ENCODE measurements at regions not wholly inside any gene's neighbourhood (a gene's known extent, or its start where the extent isn't known, plus 50 kb on each side); places are given as distances from the start of the nearest gene placed in this dataset.
"Not testable (repeated sequence)": the region's sequence is repeated elsewhere in the genome, so short reads cannot be mapped to it uniquely, and the experiment has no call there.

- Histone ChIP-seq H3K27me3 (ENCODE audit: control insufficient read depth in 1 of 2, insufficient read depth in 2 of 2, low read length in 2 of 2) (peaks cover 3 to 7% of the 10 kb centered on the region in 2 experiments), H3K27ac (ENCODE audit: low read depth in 1 of 2, low read length in 2 of 2) (no peak overlapping the region), H3K9me3 (ENCODE audit: control insufficient read depth in 1 of 2, insufficient read depth in 1 of 2, low read length in 2 of 2) (peaks cover 0 to 9% of the 10 kb centered on the region in 2 experiments), H3K4me1 (ENCODE audit: insufficient read depth, low read length) (no peaks in the 10 kb centered on the region), H3K36me3 (ENCODE audit: insufficient read depth, low read length) (no peaks in the 10 kb centered on the region), H3K4me3 (ENCODE audit: low read length) (no peak overlapping the region)
- Mint-ChIP-seq H3K27ac (no peak overlapping the region), H3K36me3 (ENCODE audit: low read depth) (no peaks in the 10 kb centered on the region), H3K9me3 (no peaks in the 10 kb centered on the region), H3K27me3 (peaks cover 7% of the 10 kb centered on the region), H3K4me1 (ENCODE audit: low read depth) (no peaks in the 10 kb centered on the region), H3K4me3 (no peak overlapping the region)
- POLR2A ChIA-PET = no interaction called here
- CTCF ChIA-PET = no interaction called here
- DNase-seq = no peak
- ATAC-seq (ENCODE audit: poor library complexity) = no peak
- intact Hi-C loops (cut with DNase I, micrococcal nuclease) = no loop called here
- TF ChIP-seq, protein P1, sequence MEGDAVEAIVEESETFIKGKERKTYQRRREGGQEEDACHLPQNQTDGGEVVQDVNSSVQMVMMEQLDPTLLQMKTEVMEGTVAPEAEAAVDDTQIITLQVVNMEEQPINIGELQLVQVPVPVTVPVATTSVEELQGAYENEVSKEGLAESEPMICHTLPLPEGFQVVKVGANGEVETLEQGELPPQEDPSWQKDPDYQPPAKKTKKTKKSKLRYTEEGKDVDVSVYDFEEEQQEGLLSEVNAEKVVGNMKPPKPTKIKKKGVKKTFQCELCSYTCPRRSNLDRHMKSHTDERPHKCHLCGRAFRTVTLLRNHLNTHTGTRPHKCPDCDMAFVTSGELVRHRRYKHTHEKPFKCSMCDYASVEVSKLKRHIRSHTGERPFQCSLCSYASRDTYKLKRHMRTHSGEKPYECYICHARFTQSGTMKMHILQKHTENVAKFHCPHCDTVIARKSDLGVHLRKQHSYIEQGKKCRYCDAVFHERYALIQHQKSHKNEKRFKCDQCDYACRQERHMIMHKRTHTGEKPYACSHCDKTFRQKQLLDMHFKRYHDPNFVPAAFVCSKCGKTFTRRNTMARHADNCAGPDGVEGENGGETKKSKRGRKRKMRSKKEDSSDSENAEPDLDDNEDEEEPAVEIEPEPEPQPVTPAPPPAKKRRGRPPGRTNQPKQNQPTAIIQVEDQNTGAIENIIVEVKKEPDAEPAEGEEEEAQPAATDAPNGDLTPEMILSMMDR (IDR thresholded peaks at IDR 0.05) = no peak
Observed at GRCh38 chr2:109722026-109722425, 72.1 kb upstream of the RGPD5 start.

DNA sequence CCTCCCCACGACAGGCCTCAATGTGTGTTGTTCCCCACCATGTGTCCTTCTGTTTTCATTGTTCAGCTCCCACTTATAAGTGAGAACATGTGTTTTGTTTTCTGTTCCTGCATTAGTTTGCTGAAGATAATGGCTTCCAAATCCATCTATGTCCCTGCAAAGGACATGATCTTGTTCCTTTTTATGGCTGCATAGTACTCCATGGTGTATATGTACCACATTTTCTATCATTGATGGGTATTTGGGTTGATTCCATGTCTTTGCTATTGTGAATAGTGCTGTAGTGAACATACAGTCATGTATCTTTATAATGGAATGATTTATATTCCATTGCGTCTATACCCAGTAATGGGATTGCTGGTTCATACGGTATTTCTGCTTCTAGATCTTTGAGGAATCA lies 71.5 kb upstream of the RGPD5 start:
- H3K4me3 ChIP-seq (ENCODE audit: low read length); H3K4me1 ChIP-seq (ENCODE audit: insufficient read depth, low read length); intact Hi-C loops (cut with DNase I, micrococcal nuclease); POLR2A ChIA-PET; ATAC-seq (ENCODE audit: poor library complexity); H3K9me3 ChIP-seq (ENCODE audit: control insufficient read depth in 1 of 2, insufficient read depth in 1 of 2, low read length in 2 of 2); H3K27ac Mint-ChIP-seq; H3K36me3 ChIP-seq (ENCODE audit: insufficient read depth, low read length); H3K9me3 Mint-ChIP-seq; H3K4me3 Mint-ChIP-seq; H3K27me3 ChIP-seq (ENCODE audit: control insufficient read depth in 1 of 2, insufficient read depth in 2 of 2, low read length in 2 of 2); CTCF ChIA-PET; DNase-seq; H3K36me3 Mint-ChIP-seq (ENCODE audit: low read depth); H3K27ac ChIP-seq (ENCODE audit: low read depth in 1 of 2, low read length in 2 of 2); H3K4me1 Mint-ChIP-seq (ENCODE audit: low read depth): not testable (repeated sequence)
- peaks cover 12% of the 10 kb centered on the region for H3K27me3 Mint-ChIP-seq

DNA sequence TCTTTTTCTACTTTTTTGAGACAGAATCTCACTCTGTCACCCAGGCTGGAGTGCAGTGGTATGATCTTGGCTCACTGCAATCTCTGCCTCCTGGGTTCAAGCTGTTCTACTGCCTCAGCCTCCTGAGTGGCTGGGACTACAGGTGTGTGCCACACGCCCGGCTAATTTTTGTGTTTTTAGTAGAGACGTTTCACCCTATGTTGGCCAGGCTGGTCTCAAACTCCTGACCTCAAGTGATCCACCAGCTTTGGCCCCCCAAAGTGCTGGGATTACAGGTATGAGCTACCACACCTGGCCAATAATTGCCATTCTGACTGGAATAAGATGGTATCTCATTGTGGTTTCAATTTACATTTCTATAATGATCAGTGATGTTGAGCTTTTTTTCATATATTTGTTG lies 71.0 kb upstream of the RGPD5 start:
- H3K36me3 Mint-ChIP-seq (ENCODE audit: low read depth); H3K9me3 ChIP-seq (ENCODE audit: control insufficient read depth in 1 of 2, insufficient read depth in 1 of 2, low read length in 2 of 2); H3K4me3 ChIP-seq (ENCODE audit: low read length); ATAC-seq (ENCODE audit: poor library complexity); H3K4me1 ChIP-seq (ENCODE audit: insufficient read depth, low read length); H3K27ac Mint-ChIP-seq; H3K36me3 ChIP-seq (ENCODE audit: insufficient read depth, low read length); H3K4me1 Mint-ChIP-seq (ENCODE audit: low read depth); intact Hi-C loops (cut with DNase I, micrococcal nuclease); DNase-seq; POLR2A ChIA-PET; H3K4me3 Mint-ChIP-seq; H3K27ac ChIP-seq (ENCODE audit: low read depth in 1 of 2, low read length in 2 of 2); CTCF ChIA-PET; H3K9me3 Mint-ChIP-seq: not testable (repeated sequence)
- peaks cover 3 to 11% of the 10 kb centered on the region in 2 experiments for H3K27me3 ChIP-seq (ENCODE audit: control insufficient read depth in 1 of 2, insufficient read depth in 2 of 2, low read length in 2 of 2)
- H3K27me3 Mint-ChIP-seq = peaks cover 12% of the 10 kb centered on the region

DNA sequence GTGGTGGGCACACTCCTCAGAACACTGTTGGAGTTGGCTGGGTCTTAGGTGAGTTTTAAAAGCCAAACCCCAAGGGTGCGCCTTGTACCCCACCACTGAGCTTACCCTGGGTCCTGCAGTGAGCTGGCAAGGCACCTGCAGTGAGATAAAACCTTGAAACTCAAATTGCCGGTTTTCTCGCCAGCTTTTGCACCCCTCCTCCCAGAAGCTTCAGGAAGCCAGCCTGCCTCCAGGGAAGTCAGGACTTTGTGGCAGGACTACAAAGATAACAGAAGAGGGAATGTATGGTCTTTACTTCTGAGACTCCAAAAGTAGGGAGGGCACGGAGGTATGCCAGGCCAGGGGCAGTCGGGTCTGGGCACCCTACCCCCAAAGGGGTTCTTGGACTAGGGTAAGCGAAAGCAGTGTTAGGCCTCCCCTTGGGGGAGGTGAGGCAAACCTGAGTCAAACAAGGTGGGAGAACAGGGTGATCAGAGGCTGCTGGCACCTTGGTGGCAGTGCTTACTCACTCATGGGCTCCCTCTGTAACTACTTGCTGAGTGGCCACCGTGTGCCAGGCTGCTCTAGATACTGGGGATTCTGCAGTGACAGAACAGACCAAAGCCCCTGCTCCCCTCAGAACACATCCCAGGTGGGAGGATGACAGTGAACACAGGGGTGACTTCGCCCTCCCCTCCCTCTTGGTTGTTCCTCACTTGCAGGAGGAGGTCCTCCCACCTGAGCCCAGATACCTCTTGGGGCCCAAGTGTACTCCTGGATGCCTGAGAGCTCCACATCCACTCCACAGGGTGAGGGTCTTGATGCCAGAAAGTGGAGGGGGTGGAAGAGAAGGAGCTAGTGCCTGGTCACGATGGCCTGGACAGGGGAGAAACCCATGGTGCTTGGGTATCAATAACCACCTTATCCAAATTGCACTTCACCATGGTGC lies 69.3 kb upstream of the RGPD5 start:
- intact Hi-C loops (cut with DNase I, micrococcal nuclease) = no loop called here
- TF ChIP-seq, protein P1 (IDR thresholded peaks at IDR 0.05) = no peak
- Mint-ChIP-seq H3K9me3 (no peaks in the 10 kb centered on the region), H3K4me3 (no peak overlapping the region), H3K27me3 (peaks cover 21% of the 10 kb centered on the region), H3K27ac (no peak overlapping the region), H3K4me1 (ENCODE audit: low read depth) (no peaks in the 10 kb centered on the region), H3K36me3 (ENCODE audit: low read depth) (no peaks in the 10 kb centered on the region)
- Histone ChIP-seq H3K9me3 (ENCODE audit: control insufficient read depth in 1 of 2, insufficient read depth in 1 of 2, low read length in 2 of 2) (peaks cover 0 to 9% of the 10 kb centered on the region in 2 experiments), H3K27me3 (ENCODE audit: control insufficient read depth in 1 of 2, insufficient read depth in 2 of 2, low read length in 2 of 2) (peaks cover 3 to 11% of the 10 kb centered on the region in 2 experiments), H3K27ac (ENCODE audit: low read depth in 1 of 2, low read length in 2 of 2) (no peak overlapping the region), H3K36me3 (ENCODE audit: insufficient read depth, low read length) (no peaks in the 10 kb centered on the region), H3K4me3 (ENCODE audit: low read length) (no peak overlapping the region), H3K4me1 (ENCODE audit: insufficient read depth, low read length) (no peaks in the 10 kb centered on the region)
- DNase-seq = no peak
- ATAC-seq (ENCODE audit: poor library complexity) = no peak
- ChIA-PET POLR2A (no interaction called here), CTCF (no interaction called here)
